ENCODE measurements at regions not wholly inside any gene's neighbourhood (a gene's known extent, or its start where the extent isn't known, plus 50 kb on each side); places are given as distances from the start of the nearest gene placed in this dataset.

DNA sequence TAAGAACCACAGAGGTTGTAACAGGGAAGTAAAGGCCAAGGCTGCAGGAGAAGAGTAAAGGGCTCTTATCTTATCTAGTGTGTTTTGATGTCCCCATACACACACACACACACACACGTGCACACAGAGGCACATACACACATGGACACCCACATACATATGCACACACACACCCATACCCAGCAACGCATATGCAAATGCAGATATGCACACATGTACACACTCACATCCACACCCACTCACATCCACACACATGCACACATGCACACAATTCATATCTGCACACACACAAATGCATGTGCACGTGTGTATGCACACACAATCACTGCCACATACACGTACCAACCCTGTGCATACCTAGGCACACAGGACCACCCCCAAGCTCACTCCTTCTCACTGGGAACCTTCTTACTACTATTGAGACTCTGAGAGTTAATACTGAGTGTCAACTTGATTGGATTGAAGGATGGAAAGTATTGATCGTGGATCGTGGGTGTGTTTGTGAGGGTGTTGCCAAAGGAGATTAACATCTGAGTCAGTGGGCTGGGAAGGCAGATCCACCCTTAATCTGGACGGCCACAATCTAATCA is 99.0 kb upstream of the AKAP13 start:
- TF ChIP-seq, protein P1, sequence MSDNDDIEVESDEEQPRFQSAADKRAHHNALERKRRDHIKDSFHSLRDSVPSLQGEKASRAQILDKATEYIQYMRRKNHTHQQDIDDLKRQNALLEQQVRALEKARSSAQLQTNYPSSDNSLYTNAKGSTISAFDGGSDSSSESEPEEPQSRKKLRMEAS (IDR thresholded peaks at IDR 0.05): no peak
- TF ChIP-seq RAD21 (IDR thresholded peaks at IDR 0.05; ENCODE audit: low read depth) (no peak), EP300 (IDR thresholded peaks at IDR 0.05; ENCODE audit: borderline replicate concordance) (no peak), EGR1 (IDR thresholded peaks at IDR 0.05) (no peak)
